HG03025 (cell line): ENCODE measurements at regions not wholly inside any gene's neighbourhood (a gene's known extent, or its start where the extent isn't known, plus 50 kb on each side); places are given as distances from the start of the nearest gene placed in this dataset.

Source experiments
- ATAC-seq: cut with Tn5 transposase; IDR thresholded peaks from one replicate; pipeline ENCODE4 v1.9.1; 2021; ENCODE audit warnings: mild to moderate bottlenecking, moderate library complexity; ENCODE audit not compliant: unreplicated experiment, low FRiP score

GRCh38 chr12:93274937-93275336 is 102.8 kb upstream of the NUDT4 start:
- ATAC-seq, result no peak

DNA sequence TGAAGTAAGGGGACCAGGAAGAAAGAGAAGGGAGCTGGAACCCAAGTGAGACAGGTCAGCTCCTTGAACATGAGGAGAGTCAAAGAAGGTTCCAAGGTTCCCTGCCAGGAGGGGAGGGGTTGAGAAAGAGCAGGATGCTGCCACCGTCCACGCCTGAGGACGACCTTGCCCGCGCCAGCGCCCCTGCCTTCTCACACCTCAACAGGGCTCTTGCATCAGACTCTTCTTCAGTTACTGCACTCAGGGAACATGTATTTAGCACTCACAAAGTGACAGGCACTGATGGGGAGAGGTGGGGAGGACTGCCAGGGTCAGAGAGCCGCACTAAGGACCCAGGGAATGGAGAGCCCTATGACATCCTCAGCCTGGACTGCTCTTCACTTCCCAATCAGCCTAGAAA is 102.1 kb upstream of the NUDT4 start:
- ATAC-seq, result no peak

DNA sequence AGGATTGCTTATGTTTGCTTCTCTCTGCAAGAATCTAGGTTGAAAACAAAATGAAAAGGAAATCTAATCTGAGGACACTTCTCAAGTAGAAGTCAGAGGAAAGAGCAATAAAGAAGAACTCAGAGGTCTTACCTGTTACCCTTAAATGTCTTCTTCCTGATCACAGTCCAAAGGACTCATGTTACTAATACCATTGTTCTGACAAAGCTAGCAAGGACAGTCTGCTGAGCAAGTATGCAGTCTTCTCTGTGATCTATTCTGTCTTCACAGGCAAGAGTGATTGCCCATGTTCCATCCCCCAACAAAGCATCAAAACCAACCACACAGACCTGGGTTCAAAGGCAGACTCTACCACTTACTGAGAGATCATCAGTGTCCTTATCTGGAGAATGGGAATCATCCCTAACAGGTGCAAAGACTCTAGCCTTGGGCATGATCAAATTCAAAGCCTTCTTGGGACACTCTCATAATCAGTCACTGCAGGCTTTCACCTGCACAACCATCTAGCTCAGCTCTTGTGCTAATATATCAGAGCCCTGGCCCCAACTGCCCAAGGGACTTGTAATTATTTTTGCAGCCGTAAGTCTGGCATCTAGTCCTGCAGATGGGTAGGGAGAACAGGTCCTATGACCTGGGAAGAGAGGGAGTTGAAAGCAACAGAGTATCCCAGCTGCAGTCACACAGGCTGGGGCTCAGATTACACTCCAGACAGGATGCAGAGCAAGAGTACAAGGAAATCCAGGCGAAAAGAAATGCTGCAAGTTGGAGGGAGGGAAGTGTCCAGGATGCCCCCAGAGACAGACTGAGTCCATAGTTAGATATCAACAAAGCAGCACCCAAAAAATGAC is 97.9 kb upstream of the NUDT4 start:
- no peak for ATAC-seq

GRCh38 chr12:93287149-93287548 is 90.6 kb upstream of the NUDT4 start:
- no peak for ATAC-seq

- no peak for ATAC-seq
These were observed 89.1 kb upstream of the NUDT4 start for GRCh38 chr12:93288626-93289025.

DNA sequence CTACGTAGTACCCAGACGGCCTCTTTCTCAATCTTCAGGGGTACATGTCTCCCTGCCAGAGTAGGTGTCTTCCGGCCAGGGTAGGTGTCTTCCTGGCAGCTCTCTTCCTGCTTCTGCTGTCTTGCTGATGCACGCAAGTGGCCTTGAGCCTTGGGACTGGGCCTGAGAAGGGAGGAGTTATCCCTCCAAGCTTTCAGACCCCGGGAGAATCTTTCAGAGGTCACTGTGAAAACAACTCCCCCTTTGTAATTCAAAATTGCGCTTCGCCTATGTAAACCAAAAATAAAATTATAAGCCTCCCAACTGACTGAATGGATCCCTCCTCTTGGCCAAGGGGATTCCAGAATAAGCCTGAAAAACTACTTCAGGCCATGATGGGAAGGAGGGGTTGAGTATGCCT is 87.3 kb upstream of the NUDT4 start:
- no peak for ATAC-seq

DNA sequence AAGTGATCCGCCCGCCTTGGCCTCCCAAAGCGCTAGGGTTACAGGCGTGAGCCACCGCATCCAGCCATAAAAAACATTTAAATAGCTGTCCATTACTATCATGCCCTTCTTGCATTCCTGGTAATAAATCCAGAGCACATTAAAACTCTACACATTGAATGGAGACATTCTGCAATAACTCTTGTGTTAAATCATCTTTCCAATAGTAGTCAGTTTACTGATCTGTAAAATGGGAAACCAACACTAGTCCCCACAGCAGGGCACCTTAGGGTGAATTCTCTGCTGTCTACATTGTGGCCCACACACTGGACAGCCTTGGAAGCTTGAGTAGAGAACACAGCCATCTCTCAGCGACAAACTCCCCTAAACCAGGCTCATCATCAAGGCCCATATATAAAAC is 85.5 kb upstream of the NUDT4 start:
- ATAC-seq, result no peak

DNA sequence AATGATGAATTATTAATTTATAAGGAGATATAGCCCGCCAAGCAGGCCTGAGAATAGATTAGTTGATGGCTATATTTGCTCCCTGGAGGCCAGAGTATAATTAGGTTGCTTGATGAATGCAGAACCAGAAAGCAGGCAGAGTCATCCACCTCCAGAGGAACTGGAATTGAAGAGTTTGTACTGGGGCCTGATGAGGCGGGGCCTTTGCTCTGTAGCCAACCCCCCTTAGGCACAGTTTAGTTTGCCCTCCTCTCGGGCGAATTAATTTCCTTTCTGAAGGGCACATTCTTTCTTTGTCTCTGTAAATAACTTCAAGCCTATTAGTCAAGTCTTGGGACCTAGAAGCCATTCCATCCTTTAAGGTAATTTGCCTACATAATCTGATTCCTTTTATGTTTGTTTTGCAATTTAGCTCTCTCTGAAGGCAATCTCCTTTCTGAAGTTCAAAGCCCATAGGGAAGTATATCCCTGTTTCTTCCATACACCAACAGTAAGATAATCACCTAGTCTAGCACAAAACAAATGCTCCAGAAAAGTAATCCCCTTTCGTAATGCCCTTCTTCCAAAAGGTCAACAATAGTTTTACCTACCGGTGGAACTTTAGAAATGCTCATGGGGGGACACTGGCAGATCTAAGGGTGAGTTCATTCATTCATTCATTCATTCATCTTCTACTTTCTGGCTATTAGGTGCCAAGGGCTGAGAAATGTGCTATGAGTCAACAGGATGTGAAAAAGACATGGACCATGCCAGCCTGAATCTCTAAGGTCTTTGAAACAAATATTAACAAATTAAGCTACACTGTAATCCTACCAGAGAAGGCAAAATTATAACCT is 84.8 kb upstream of the NUDT4 start:
- no peak for ATAC-seq

DNA sequence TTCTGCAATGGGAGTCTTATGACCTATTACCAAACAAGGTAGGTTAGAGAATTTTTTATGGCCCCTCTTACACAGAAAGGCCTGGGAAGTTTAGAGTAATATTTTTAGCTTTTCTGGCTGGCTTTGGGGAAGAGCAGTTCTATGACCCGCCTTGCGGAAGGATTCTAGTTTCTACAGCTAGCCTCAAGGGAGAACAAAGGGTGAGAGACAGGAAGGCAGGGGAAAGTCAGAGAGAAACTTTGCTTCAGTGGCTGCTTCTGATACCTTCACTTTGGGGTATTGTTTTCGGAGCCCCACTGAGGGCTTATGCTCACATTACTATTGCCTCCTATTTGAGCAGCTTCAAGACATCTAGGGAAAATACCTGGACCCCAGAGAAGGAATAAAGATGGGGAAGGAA is 80.7 kb upstream of the NUDT4 start:
- ATAC-seq, result peak; percentile 88

- ATAC-seq, result no peak
These were observed 80.2 kb upstream of the NUDT4 start for GRCh38 chr12:93297536-93297935.

GRCh38 chr12:93299262-93299846 is 78.4 kb upstream of the NUDT4 start:
- no peak for ATAC-seq

- ATAC-seq, result no peak
These were observed 77.1 kb upstream of the NUDT4 start for GRCh38 chr12:93300611-93301021.

GRCh38 chr12:93302331-93303229 is 75.1 kb upstream of the NUDT4 start:
- ATAC-seq, result no peak

GRCh38 chr12:93306636-93307035 is 71.1 kb upstream of the NUDT4 start:
- ATAC-seq, result no peak

DNA sequence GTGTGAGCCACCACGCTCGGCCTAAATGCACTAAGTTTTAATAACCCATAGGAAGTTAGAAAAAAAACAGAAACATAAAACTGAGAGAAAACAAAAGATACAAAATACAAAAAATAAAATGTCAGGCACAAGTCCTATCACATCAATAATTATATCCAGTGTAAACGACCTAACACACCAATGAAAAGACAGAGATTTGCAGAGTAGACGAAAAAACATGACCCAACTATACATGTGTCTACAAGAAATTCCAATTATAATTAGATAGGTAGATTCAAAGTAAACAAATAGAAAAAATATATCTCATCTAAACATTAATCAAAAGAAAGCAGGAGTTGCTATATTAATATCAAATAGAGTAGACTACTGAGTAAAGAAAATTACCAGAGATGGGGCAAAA is 69.4 kb upstream of the NUDT4 start:
- no peak for ATAC-seq

- no peak for ATAC-seq
These were observed 65.9 kb upstream of the NUDT4 start for GRCh38 chr12:93311827-93312226.

DNA sequence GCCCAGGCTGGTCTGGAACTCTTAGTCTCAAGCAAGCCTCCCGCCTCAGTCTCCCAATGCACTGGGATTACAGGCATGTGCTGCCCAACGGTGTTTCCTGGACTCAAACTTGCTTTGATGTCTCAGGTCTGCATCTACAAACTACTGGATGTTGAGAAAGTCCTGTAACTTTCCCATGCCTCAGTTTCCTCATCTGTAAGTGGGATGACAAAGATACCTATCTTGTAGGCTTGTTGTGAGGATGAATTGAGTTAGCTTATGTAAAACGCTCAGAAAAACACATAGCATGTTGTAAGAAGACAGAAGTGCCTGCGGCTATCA is 63.6 kb upstream of the NUDT4 start:
- ATAC-seq, result no peak

GRCh38 chr12:93315385-93315906 is 62.3 kb upstream of the NUDT4 start:
- no peak for ATAC-seq

DNA sequence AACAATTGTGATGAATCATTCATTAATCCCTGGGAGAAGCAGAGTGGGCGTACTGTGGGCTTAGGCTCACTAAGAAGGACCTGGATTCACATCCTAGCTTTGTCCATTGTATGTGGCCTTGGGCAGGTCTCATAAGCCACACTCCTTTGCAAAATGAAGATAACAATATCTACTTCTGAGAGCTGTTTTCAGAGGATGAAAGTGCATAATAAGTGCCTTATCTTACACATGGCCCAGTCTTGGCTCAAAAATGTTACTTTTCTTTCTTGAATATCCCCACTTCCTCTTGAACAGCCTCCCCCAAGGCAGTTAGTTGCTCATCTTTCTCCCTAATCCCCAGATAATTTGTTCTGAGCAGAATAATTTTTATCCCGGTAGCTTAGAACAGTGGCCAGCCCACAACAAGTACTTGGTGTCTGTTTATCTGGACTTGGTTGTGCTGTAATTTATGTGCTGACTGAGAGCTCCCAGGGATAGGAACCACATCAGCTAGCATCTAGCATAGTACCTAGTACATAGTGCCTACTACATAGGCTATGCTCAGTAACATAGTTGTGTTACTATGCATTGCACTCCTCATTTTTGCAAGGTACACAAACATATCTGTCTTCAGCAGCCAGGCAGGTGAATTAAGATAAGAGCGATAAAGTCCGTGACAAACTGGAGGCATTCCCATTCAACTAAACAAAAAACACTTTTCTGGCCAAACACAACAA is 61.7 kb upstream of the NUDT4 start:
- ATAC-seq, result no peak

- no peak for ATAC-seq
These were observed 61.1 kb upstream of the NUDT4 start for GRCh38 chr12:93316623-93316971.
